22Rv1 (cell line): ENCODE measurements at regions not wholly inside any gene's neighbourhood (a gene's known extent, or its start where the extent isn't known, plus 50 kb on each side); places are given as distances from the start of the nearest gene placed in this dataset.

Experiments used
- H3K27ac ChIP-seq: fragments of 450-650 bp; 2 replicates; pipeline ENCODE4 v1.5.1; 2017
- ZFX ChIP-seq: fragments of 450-650 bp; IDR thresholded peaks from 2 replicates; pipeline ENCODE4 v1.6.1; 2017; ENCODE audit warnings: antibody characterized with exemption, borderline replicate concordance
- TF ChIP-seq, protein P1 (sequence below): fragments of 450-650 bp; IDR thresholded peaks from 2 replicates; pipeline ENCODE4 v1.5.1; 2017; ENCODE audit warnings: mild to moderate bottlenecking

DNA sequence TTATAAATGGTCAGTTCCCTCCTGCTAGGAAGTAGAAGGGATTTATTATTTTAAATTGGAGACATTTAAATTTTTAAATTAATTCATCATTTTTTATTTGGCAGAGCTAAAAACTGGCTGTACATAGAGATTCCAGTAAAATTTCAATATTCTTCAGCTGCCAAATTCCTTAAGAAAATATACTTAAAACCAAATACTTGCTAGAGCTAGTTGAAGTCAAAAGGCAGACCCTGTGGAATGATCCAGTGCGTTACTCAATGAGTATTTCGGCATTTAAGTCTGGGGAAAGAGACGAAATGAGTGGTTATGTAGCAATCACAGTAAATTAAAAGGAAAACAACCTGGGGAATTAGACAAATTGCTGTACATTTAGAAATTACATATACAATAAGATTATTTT is 1104.7 kb downstream of the SLC6A15 start:
- no peak overlapping the region for H3K27ac ChIP-seq
- TF ChIP-seq ZFX = no peak
- TF ChIP-seq, protein P1, sequence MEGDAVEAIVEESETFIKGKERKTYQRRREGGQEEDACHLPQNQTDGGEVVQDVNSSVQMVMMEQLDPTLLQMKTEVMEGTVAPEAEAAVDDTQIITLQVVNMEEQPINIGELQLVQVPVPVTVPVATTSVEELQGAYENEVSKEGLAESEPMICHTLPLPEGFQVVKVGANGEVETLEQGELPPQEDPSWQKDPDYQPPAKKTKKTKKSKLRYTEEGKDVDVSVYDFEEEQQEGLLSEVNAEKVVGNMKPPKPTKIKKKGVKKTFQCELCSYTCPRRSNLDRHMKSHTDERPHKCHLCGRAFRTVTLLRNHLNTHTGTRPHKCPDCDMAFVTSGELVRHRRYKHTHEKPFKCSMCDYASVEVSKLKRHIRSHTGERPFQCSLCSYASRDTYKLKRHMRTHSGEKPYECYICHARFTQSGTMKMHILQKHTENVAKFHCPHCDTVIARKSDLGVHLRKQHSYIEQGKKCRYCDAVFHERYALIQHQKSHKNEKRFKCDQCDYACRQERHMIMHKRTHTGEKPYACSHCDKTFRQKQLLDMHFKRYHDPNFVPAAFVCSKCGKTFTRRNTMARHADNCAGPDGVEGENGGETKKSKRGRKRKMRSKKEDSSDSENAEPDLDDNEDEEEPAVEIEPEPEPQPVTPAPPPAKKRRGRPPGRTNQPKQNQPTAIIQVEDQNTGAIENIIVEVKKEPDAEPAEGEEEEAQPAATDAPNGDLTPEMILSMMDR = no peak

DNA sequence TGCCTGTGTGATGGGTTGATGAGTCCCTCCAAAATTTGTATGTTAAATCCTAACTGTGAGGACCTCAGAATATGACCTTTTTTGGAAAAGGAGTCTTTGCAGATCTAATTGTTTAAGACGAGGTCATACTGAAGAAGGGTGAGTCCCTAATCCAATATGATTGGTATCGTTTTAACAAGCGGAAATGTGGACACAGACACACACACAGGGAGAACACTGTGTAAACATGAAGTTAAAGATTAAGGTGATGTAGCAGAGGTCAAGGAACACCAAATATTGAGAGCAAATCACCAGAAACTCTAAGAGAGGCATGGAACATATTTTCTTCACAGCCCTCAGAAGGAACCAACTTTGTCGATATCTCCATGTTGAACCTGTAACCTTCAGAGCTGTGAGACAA is 1106.7 kb downstream of the SLC6A15 start:
- TF ChIP-seq, protein P1 = no peak
- no peak for TF ChIP-seq ZFX
- no peak overlapping the region for H3K27ac ChIP-seq

DNA sequence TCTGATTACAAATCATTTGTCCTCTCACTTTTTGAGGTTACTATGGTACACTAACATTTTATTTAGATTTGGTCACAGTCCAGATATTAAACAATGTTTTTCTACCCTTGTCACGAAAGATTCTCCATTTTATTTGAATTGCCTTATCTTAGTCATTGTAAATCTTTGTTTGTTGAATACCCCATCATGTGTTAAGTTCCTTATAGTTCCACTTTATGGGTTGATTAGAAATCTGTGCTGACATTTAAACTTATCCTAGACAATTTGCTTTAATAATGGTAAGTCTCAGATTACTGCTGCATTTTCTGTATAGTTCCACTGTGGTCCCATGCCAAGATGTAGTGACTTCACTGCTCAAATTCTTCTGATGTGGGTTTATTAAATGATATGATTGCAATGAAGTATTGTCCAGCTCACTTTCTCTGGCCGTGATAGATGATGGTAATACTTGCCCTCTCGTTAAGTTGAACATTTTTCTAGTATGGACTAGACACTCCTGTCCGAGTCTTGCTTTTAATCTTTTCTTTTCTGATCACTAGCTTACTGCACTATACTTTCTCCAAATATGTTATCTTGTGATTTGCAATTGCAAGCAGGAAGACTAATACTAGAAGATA is 1107.3 kb downstream of the SLC6A15 start:
- H3K27ac ChIP-seq = no peak overlapping the region
- no peak for TF ChIP-seq ZFX
- TF ChIP-seq, protein P1 = no peak

DNA sequence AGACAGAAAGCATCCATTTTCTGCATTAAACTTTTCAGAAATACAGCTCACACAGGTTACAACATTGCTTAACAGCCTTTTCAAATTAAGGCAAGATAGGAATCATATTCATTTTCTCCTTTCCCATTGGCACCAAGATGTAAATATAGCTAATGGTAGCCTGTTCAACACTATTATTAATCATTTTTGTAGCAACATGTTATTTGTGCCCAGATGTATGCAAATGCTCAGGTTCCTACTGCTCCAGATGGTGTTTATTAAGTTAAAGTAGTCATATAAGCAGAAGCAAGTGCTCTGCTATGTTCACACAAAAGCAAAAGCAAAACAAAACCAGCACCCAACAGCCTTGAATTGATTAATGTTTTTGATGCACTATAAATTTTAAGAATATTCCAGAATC is 1110.6 kb downstream of the SLC6A15 start:
- TF ChIP-seq ZFX = no peak
- TF ChIP-seq, protein P1 = no peak
- H3K27ac ChIP-seq = no peak overlapping the region

DNA sequence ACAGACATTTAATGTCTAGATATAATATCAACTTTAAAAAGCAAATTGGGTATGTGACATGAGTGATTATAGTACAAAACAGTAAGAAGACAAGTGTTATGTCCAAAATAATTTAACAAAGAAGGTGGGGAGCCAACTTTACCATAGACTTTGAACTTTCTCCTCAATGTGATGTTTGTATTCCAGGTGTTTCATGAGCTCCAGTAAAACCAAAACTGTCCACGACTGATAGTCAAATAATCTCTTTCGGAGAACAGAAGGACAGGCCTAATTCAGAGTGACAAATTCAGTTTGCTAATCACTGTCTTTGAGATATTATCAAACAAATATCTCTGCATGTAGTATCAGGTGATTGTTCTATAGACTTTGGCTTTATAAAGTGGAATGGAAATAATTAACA is 1112.6 kb downstream of the SLC6A15 start:
- TF ChIP-seq, protein P1 = no peak
- no peak overlapping the region for H3K27ac ChIP-seq

DNA sequence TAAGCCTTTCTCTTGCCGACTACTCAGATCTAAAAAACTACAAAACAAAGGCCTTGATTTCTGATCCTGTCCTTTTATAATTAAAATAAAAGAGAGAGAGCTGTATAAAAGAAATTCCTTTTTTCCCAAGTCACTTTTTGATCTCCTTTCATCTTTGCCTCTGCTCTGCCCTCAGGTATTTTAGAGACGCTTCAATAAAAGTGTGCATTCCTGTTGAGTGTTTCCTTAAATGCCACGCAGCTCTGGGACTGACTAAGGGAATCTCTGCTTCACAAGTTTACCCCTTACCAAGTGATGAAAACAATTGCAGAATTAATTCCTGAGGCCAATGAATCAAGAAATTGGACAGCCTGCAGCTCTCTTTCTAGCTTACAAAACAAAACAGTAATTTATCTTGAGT is 1109.8 kb downstream of the TMTC2 start:
- no peak overlapping the region for H3K27ac ChIP-seq
- TF ChIP-seq, protein P1 = no peak
- no peak for TF ChIP-seq ZFX

DNA sequence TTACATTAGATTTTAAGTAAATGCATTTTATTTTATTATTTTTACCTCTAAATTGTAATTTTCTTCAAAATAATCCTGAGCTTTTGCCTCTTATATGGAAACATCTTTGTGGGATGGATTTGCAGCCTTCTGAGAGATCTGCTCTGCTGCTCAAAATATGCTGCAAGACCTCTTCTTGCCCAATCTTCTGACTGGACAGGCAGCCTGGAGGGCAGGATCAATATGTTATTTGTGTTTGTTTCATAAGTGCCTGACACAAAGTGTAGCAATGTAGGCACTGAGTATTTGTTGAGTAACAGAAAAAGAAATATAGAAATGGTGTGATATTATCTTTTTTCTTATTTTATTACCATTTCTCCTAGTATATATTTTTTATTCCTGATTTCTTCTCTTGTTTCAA is 1106.9 kb downstream of the TMTC2 start:
- no peak overlapping the region for H3K27ac ChIP-seq
- TF ChIP-seq ZFX = no peak
- TF ChIP-seq, protein P1 = no peak
